ENCODE measurements at regions not wholly inside any gene's neighbourhood (a gene's known extent, or its start where the extent isn't known, plus 50 kb on each side); places are given as distances from the start of the nearest gene placed in this dataset.

- no peaks in the 10 kb centered on the region for H3K4me1 ChIP-seq (ENCODE audit: control insufficient read depth, insufficient read depth, low read length)
- CTCF ChIA-PET = interaction anchor here (0.7 kb wide), 2 partner anchors 11 to 829 kb away, joined by 3 to 4 read pairs; no protein-coding TSS in a partner anchor
- TF ChIP-seq ZBTB21 (tag by site-specific recombination; IDR thresholded peaks at IDR 0.05) (no peak), ZNF596 (tag by site-specific recombination; IDR thresholded peaks at IDR 0.05) (no peak), ZNF548 (tag by site-specific recombination; IDR thresholded peaks at IDR 0.05) (no peak), ZNF843 (tag by site-specific recombination; IDR thresholded peaks at IDR 0.05) (no peak), ZNF785 (tag by site-specific recombination; IDR thresholded peaks at IDR 0.05) (no peak), ZNF175 (tag by site-specific recombination; IDR thresholded peaks at IDR 0.05) (no peak), ZNF292 (tag by site-specific recombination; IDR thresholded peaks at IDR 0.05; ENCODE audit: borderline replicate concordance, low read depth) (no peak), ZNF585B (tag by site-specific recombination; IDR thresholded peaks at IDR 0.05) (no peak), ZNF266 (tag by site-specific recombination; IDR thresholded peaks at IDR 0.05; ENCODE audit: low read depth) (no peak), ZNF610 (tag by site-specific recombination; IDR thresholded peaks at IDR 0.05; ENCODE audit: borderline replicate concordance) (no peak), ZFP3 (tag by site-specific recombination; IDR thresholded peaks at IDR 0.05; ENCODE audit: low read depth) (no peak), KLF17 (tag by site-specific recombination; IDR thresholded peaks at IDR 0.05) (no peak), ZNF16 (tag by site-specific recombination; IDR thresholded peaks at IDR 0.05; ENCODE audit: low read depth) (no peak)
- TF ChIP-seq, protein P1, sequence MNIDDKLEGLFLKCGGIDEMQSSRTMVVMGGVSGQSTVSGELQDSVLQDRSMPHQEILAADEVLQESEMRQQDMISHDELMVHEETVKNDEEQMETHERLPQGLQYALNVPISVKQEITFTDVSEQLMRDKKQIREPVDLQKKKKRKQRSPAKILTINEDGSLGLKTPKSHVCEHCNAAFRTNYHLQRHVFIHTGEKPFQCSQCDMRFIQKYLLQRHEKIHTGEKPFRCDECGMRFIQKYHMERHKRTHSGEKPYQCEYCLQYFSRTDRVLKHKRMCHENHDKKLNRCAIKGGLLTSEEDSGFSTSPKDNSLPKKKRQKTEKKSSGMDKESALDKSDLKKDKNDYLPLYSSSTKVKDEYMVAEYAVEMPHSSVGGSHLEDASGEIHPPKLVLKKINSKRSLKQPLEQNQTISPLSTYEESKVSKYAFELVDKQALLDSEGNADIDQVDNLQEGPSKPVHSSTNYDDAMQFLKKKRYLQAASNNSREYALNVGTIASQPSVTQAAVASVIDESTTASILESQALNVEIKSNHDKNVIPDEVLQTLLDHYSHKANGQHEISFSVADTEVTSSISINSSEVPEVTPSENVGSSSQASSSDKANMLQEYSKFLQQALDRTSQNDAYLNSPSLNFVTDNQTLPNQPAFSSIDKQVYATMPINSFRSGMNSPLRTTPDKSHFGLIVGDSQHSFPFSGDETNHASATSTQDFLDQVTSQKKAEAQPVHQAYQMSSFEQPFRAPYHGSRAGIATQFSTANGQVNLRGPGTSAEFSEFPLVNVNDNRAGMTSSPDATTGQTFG (tag by site-specific recombination; IDR thresholded peaks at IDR 0.05; ENCODE audit: borderline replicate concordance) = no peak
- H3K9me3 ChIP-seq (ENCODE audit: control insufficient read depth, insufficient read depth, low read depth, low read length) = no peaks in the 10 kb centered on the region
- H3K4me3 ChIP-seq (ENCODE audit: low read depth, low read length) = no peak overlapping the region
- H3K36me3 ChIP-seq (ENCODE audit: control insufficient read depth in 2 of 2, insufficient read depth in 1 of 2, low read length in 2 of 2) = no peaks in the 10 kb centered on the region
- POLR2A ChIA-PET = no interaction called here
- no peak overlapping the region for H3K27ac ChIP-seq (ENCODE audit: extremely low read depth, low read depth, low read length)
Measured at GRCh38 chr22:47933891-47934290, 1171.4 kb downstream of the TBC1D22A start.

GRCh38 chr22:47933226-47933625, 1170.8 kb downstream of the TBC1D22A start:
- no peak for TF ChIP-seq ZNF621 (tag by site-specific recombination; IDR thresholded peaks at IDR 0.05)
- no peak for TF ChIP-seq ZBTB26 (tag by site-specific recombination; optimal IDR thresholded peaks at IDR 0.05)
- TF ChIP-seq KLF17 (tag by site-specific recombination; IDR thresholded peaks at IDR 0.05) = no peak
- TF ChIP-seq KLF8 (tag by site-specific recombination; IDR thresholded peaks at IDR 0.05) = no peak
- no peak for TF ChIP-seq KLF1 (tag by site-specific recombination; IDR thresholded peaks at IDR 0.05)
- TF ChIP-seq, protein P2, sequence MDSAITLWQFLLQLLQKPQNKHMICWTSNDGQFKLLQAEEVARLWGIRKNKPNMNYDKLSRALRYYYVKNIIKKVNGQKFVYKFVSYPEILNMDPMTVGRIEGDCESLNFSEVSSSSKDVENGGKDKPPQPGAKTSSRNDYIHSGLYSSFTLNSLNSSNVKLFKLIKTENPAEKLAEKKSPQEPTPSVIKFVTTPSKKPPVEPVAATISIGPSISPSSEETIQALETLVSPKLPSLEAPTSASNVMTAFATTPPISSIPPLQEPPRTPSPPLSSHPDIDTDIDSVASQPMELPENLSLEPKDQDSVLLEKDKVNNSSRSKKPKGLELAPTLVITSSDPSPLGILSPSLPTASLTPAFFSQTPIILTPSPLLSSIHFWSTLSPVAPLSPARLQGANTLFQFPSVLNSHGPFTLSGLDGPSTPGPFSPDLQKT (IDR thresholded peaks at IDR 0.05; ENCODE audit: borderline replicate concordance, low read depth, low read length) = no peak
- TF ChIP-seq GFI1B (tag by site-specific recombination; IDR thresholded peaks at IDR 0.05) = no peak
- TF ChIP-seq ZNF654 (tag by site-specific recombination; IDR thresholded peaks at IDR 0.05; ENCODE audit: low read depth) = no peak
- H3K9me3 ChIP-seq (ENCODE audit: control insufficient read depth, insufficient read depth, low read depth, low read length) = no peaks in the 10 kb centered on the region
- no peaks in the 10 kb centered on the region for H3K4me1 ChIP-seq (ENCODE audit: control insufficient read depth, insufficient read depth, low read length)
- no peak overlapping the region for H3K4me3 ChIP-seq (ENCODE audit: low read depth, low read length)
- ChIA-PET POLR2A (no interaction called here), CTCF (interaction anchor here (0.6 to 0.7 kb wide), 2 partner anchors 45 to 828 kb away, joined by 3 to 4 read pairs; no protein-coding TSS in a partner anchor)
- H3K27ac ChIP-seq (ENCODE audit: extremely low read depth, low read depth, low read length) = no peak overlapping the region
- H3K36me3 ChIP-seq (ENCODE audit: control insufficient read depth in 2 of 2, insufficient read depth in 1 of 2, low read length in 2 of 2) = no peaks in the 10 kb centered on the region
